ENCODE measurements at regions not wholly inside any gene's neighbourhood (a gene's known extent, or its start where the extent isn't known, plus 50 kb on each side); places are given as distances from the start of the nearest gene placed in this dataset.

DNA sequence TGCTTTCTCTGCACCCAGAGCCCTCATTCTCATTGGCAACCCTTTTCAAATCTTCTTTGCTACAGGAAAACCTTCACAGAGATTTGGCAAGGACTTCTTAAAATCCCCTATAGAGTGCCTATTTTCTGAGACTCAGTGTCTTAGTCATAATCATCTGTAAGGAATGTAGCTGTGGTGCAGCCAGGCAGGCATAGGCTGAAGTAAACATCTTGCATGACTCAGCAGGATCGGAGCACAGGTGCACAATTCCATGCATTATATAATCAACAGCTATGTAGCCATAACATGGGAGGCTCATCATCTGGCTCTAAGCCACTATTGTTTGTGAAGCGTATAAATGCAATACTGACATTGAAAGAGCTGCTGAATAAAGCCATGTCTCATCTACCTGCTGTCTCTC is 368.8 kb downstream of the MAGEE1 start:
- TF ChIP-seq, protein P1, sequence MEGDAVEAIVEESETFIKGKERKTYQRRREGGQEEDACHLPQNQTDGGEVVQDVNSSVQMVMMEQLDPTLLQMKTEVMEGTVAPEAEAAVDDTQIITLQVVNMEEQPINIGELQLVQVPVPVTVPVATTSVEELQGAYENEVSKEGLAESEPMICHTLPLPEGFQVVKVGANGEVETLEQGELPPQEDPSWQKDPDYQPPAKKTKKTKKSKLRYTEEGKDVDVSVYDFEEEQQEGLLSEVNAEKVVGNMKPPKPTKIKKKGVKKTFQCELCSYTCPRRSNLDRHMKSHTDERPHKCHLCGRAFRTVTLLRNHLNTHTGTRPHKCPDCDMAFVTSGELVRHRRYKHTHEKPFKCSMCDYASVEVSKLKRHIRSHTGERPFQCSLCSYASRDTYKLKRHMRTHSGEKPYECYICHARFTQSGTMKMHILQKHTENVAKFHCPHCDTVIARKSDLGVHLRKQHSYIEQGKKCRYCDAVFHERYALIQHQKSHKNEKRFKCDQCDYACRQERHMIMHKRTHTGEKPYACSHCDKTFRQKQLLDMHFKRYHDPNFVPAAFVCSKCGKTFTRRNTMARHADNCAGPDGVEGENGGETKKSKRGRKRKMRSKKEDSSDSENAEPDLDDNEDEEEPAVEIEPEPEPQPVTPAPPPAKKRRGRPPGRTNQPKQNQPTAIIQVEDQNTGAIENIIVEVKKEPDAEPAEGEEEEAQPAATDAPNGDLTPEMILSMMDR (IDR thresholded peaks at IDR 0.05): no peak
- no peak for TF ChIP-seq ZFX (IDR thresholded peaks at IDR 0.05; ENCODE audit: borderline replicate concordance)

All from 22Rv1 (cell line).